ENCODE measurements at regions not wholly inside any gene's neighbourhood (a gene's known extent, or its start where the extent isn't known, plus 50 kb on each side); places are given as distances from the start of the nearest gene placed in this dataset.

DNA sequence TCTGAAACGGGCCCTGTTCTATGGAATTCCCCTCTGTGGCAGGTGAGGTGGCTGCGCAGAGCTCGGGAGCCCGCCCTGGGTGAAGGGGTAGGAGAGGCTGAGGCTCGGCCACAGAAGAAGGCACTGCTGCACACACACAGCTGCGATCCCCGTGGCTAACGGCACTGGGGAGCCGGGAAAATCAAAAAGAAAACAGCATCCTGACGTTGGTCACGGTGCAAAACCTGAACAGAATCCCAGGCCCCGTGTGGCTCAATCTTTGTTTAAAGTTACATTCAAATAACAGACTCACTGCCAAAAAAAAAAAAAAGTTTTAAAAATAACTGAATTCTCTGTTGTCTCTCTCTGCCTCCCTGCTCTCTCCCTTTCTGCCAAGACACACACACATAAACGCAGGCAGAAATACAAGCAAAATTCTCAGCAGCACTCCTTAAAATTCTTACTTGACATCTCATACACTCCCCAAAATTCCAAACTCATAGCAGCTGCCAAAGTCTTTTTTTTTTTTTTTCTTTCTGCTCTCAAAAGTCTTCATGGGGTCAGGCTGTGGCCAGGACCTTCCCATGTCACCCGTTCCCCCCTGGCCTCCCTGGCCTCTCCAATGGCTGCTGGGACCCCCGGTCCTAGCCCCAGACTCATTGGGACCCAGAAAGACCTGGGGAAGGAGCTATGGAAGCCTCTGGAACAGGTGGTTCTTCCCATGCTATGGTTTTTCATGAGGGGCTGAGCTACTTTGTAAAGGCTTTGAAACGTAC is 248.8 kb downstream of the TTLL2 start:
- H3K36me3 ChIP-seq (ENCODE audit: control insufficient read depth in 1 of 2, insufficient read depth in 2 of 2, low read length in 2 of 2), result no peaks in the 10 kb centered on the region
- no peak overlapping the region for H3K9ac ChIP-seq (ENCODE audit: low read length)
- no peaks in the 10 kb centered on the region for H3K27me3 ChIP-seq (ENCODE audit: insufficient read depth, low read length)
- no peak overlapping the region for H3K27ac ChIP-seq (ENCODE audit: low read depth, low read length)
- no peaks in the 10 kb centered on the region for H4K20me1 ChIP-seq (ENCODE audit: insufficient read depth)
- no TSS peak for BruUV-seq (replicated peaks)
- TF ChIP-seq, protein P1, sequence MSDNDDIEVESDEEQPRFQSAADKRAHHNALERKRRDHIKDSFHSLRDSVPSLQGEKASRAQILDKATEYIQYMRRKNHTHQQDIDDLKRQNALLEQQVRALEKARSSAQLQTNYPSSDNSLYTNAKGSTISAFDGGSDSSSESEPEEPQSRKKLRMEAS (IDR thresholded peaks at IDR 0.05), result no peak
- TF ChIP-seq, protein P2, sequence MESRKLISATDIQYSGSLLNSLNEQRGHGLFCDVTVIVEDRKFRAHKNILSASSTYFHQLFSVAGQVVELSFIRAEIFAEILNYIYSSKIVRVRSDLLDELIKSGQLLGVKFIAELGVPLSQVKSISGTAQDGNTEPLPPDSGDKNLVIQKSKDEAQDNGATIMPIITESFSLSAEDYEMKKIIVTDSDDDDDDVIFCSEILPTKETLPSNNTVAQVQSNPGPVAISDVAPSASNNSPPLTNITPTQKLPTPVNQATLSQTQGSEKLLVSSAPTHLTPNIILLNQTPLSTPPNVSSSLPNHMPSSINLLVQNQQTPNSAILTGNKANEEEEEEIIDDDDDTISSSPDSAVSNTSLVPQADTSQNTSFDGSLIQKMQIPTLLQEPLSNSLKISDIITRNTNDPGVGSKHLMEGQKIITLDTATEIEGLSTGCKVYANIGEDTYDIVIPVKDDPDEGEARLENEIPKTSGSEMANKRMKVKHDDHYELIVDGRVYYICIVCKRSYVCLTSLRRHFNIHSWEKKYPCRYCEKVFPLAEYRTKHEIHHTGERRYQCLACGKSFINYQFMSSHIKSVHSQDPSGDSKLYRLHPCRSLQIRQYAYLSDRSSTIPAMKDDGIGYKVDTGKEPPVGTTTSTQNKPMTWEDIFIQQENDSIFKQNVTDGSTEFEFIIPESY (IDR thresholded peaks at IDR 0.05; ENCODE audit: extremely low read depth, insufficient replicate concordance, low read length), result no peak
- TF ChIP-seq EZH2phosphoT487 (IDR thresholded peaks at IDR 0.05; ENCODE audit: borderline replicate concordance) (no peak), ZNF274 (IDR thresholded peaks at IDR 0.05; ENCODE audit: low read depth, low read length) (no peak), TCF7L2 (IDR thresholded peaks at IDR 0.05; ENCODE audit: borderline replicate concordance, extremely low read depth, insufficient read depth, insufficient read length) (no peak), POLR2A (IDR thresholded peaks at IDR 0.05; ENCODE audit: borderline replicate concordance, extremely low read depth, insufficient read depth, insufficient read length) (no peak), JUND (IDR thresholded peaks at IDR 0.05) (no peak), SP1 (IDR thresholded peaks at IDR 0.05; ENCODE audit: low read depth) (no peak), EZH2 (IDR thresholded peaks at IDR 0.05) (no peak), EGR1 (IDR thresholded peaks at IDR 0.05; ENCODE audit: low read depth) (no peak), ZFX (IDR thresholded peaks at IDR 0.05) (no peak)
- H3K79me2 ChIP-seq (ENCODE audit: insufficient read depth, low read length), result no peaks in the 10 kb centered on the region
- no peaks in the 10 kb centered on the region for H3K9me3 ChIP-seq (ENCODE audit: control insufficient read depth in 1 of 2, insufficient read depth in 1 of 2, low read depth in 1 of 2, low read length in 2 of 2)
- ATAC-seq (no peak), DNase-seq (ENCODE audit: low read depth, low spot score) (no peak)
- CTCF ChIA-PET, result no interaction called here
- H3K4me3 ChIP-seq (replicated peaks in 1 of 2; ENCODE audit: low read depth in 1 of 2, low read length in 2 of 2), result no peak overlapping the region
- H2AFZ ChIP-seq (ENCODE audit: low read depth, low read length, poor library complexity, severe bottlenecking), result no peak overlapping the region
- H3K4me1 ChIP-seq (ENCODE audit: control insufficient read depth in 1 of 2, insufficient read depth in 2 of 2, low read length in 2 of 2), result no peaks in the 10 kb centered on the region
- no peaks in the 10 kb centered on the region for H3K9me2 ChIP-seq (ENCODE audit: insufficient read depth)
- intact Hi-C loops (cut with micrococcal nuclease), result no loop called here
- POLR2A ChIA-PET, result no interaction called here
- RAD21 ChIA-PET (ENCODE audit: low non-redundant PET in 1 of 2, low total read pairs in 2 of 2, uncharacterized antibody in 2 of 2, unreplicated experiment in 2 of 2), result no interaction called here
- H3K4me2 ChIP-seq (ENCODE audit: low read length), result no peak overlapping the region

Data from HCT116 (cell line).